Fibroblast of lung (primary cell): ENCODE measurements at regions not wholly inside any gene's neighbourhood (a gene's known extent, or its start where the extent isn't known, plus 50 kb on each side); places are given as distances from the start of the nearest gene placed in this dataset.
A peak's percentile ranks its signal among the peaks of the same experiment; 100 is the strongest.

Experiments
- CTCF ChIP-seq, 2 donors: IDR thresholded peaks in 1 of 2; conservative IDR thresholded peaks in 1 of 2; 1 replicate in 1 of 2; 2 replicates in 1 of 2; pipeline ENCODE4 v1.5.1; 2011 to 2012; ENCODE audit warnings: low read length in 2 of 2, control low read depth in 1 of 2, inconsistent platforms in 1 of 2, low read depth in 1 of 2, mild to moderate bottlenecking in 1 of 2
- EZH2 ChIP-seq: IDR thresholded peaks from 2 replicates; pipeline ENCODE4 v1.5.1; 2012; ENCODE audit warnings: low read length, control low read depth, mild to moderate bottlenecking; ENCODE audit errors: missing control alignments

- TF ChIP-seq EZH2: no peak
- peak in 1 of 2 donors; percentile 60 for TF ChIP-seq CTCF (conservative IDR thresholded peaks at IDR 0.05 in 1 of 2, IDR thresholded peaks at IDR 0.05 in 1 of 2; ENCODE audit: low read depth in 1 of 2, low read length in 2 of 2)
Measured at GRCh38 chr5:98111686-98112085, 661.8 kb upstream of the RGMB start.
